Hematopoietic multipotent progenitor cell treated with erythropoietin and hydrocortisone succinate and interleukin-3 and kit ligand, for 15 days (in vitro differentiated cells): ENCODE measurements at regions not wholly inside any gene's neighbourhood (a gene's known extent, or its start where the extent isn't known, plus 50 kb on each side); places are given as distances from the start of the nearest gene placed in this dataset.

Experiments
- DNase-seq: peaks from one replicate; pipeline ENCODE4 v3.0.0-alpha.2; 2015; ENCODE audit warnings: low spot score

DNA sequence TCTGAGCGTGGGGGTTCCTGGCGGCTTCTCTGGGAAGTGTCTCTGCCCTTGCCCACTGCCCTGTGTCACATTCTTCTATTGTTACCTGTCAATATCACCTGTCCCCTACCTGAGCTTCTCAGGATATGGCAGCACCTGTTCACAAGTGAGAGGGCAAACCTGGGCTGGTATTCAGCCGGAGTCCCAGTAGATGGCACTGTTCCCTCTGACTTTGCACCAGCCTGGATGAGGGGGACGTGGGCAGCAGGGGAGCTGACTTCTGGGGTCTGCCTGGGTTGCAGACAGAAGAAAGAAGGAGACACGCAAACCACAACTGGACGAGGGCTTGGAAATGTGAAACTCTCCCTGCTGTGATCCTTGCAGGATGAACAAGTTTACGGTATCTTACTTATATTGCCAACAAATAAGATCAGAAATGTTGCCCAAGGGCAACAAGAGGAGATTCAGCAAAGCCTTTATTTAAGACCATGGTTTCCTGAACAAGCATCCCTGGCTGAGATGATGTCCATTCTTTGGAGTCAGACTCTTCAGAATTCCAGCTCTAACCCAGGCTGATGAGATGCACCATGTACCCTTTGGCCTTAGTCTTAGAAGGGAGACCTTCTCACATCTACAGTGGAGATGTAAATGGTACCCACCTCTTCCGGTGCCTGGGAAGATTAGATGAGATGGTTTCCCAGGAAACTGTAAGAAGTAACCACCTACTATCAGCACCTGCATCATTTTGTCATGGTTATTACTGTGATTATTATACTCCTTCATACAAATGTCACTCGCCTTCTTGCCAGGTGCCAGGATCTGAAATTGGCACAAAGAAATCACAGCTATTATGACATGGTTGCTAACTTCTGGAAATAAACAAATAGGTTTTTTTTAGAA, 400.0 kb upstream of the CDH4 start:
- DNase-seq: no peak

DNA sequence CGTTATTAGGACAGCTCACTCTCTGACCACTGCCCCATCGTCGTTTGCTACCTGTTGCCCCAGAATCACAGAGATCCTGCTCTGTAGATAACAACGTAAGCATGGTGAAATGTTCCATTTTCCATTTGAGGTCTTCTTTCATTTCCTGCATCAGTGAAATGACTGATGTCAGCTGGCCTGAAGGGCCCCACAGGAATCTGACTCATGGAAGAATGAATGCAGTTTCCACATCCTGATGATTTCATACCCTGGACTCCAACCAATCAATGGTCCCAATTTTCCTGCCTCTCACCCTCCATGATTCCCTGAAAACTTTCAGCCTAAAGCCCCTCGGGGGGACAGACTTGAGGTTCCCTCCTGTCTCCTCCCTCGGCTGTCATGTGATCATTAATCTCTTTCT, 394.4 kb upstream of the CDH4 start:
- DNase-seq: no peak

DNA sequence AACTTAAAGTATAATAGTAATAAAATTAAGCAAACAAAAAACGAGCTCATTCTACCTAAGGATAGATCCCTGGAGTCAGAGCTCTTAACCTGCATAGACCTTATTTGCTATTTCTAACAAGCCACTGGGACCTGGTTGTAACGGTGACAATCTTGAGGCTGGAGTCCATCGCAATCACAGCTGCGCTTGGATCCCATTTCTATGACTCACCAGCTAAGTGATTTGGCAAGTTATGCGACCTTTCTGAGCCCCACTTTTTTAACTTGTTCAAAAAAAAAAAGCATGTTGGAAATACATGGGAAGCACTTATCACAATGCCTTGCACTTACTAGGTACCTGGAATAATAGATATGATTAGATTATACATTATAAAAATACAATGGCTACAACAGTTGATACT, 389.5 kb upstream of the CDH4 start:
- DNase-seq: no peak

DNA sequence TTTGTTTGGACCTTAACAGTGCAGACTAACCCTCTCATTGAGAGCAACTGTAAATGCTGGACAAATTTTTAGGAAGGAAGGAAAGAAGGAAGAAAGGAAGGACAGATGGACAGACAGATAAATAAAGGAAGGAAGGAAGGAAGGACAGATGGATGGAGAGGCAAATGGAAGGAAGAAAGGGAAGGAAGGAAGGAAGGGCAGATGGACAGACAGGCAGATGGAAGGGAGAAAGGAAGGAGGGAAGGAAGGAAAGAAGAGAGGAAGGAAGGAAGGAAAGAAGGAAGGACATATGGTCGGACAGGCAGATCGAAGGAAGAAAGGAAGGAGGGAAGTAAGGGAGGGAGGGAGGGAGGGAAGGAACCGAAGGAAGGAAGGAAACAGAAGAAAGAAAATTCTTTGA, 388.5 kb upstream of the CDH4 start:
- no peak for DNase-seq

DNA sequence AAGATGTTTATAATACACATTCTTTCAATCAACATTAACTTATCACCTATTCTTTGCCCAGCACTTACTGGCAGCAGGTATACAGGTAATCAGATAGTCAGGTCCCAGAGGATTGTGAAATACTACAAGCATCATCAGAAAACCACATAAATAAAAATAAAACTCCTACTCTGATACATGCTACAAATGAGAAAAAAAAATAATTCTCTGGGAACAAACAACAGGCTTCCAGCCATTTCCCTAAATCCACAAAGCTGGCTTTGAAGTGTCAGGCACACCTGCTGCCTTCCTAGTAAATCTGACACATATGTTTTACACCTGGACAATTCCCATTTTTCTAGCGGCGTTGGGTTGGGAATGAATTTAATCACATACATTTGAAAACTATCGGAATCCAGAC, 384.5 kb upstream of the CDH4 start:
- no peak for DNase-seq

DNA sequence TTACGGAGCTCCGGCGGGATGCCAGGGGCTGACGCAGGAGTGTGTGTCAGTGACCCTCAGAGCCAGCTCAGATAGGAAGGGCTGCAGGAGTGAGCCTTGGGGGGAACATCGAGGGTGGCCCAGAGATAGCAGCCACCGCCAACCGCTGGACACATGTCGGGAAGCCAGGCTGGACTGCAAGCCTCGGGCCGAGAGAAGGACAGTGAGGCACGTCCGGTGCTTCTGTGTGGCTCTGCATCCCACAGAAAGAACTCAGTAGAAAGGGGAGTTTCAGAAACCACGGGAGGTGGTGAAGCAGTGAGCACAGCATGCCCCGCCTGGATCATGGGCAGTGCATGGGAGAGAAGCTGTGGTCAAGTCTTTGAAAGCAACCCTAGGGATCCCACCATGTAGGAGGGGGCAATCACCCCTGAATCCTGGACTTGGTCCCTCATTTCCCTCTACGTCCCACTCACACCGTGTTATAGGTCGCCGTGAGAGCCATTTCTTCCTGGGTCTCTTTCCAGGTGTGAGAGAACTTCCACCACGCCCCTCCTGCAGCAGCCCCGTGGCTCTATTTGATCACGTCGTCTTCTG, 383.7 kb upstream of the CDH4 start:
- no peak for DNase-seq

DNA sequence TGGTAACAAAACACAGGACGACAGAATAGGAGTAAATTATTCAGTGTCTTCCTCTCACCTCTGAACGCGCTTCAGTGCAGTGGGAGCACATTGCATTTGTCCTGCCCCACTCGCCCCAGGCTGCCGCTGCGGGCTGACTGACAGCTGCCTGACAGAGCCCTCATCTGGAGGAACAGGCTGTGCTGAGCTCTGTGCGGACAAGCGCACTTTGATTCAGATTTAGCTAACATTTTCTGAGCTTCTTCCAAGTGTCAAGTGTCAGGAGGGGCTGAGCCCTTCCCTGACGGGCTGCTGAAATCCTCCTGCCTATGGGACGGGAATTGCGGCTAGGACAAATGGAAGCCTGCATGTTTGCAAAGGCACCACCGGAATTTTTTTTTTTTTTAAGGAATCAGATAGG, 383.0 kb upstream of the CDH4 start:
- no peak for DNase-seq

DNA sequence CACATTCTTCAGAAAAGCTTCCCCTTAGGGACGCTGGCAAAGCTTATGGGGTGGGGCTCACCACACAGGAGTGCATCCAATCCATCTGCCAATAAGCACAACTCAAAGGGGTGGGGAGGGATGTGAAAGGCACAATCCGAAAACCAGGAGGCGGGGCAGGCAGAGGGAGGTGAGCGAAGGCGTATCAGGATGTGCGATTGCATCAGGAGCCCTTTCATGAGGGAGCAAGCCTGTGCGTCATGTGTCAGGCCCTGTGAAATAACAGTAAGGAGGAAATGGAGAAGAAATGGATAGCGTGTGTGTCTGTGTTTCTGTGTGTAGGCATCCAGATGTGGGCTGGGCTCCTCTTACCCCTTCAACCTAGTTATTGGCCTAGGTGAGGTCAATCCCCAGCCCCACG, 382.4 kb upstream of the CDH4 start:
- no peak for DNase-seq

DNA sequence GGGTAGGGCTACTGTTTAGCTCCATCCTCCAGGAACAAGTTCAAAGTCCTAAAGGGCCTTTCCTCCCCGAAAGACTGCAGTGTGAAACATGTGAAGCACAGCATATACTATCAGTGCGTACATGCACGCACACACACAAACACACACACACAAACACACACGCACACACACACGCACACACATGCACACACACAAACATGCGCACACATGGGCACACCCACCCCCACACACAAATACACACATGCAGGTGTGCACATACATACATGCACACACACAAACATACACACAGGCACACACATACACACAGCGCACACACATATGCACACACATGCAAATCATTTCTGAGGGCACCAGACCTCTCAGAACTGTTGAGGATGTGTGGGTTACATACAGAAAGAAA, 382.0 kb upstream of the CDH4 start:
- DNase-seq: no peak

DNA sequence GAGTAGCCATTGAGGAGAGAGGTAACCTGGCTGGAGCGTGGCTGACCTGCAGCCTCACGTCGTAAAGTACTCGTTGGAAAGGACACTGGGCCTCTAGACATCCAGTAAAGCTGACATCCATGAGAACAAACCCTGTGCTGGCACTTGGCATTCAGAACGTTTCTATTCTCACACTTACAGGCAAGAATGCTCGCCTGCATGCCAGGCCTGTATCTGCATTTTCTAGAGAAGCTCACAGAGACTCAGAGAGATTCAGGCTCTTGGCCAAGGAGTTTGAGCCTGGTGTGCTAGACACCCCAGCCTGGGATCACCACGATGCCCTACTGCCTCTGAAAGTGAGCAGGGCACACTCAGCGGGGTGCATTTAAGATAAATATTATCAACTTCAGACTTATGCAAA, 379.8 kb upstream of the CDH4 start:
- DNase-seq: no peak

DNA sequence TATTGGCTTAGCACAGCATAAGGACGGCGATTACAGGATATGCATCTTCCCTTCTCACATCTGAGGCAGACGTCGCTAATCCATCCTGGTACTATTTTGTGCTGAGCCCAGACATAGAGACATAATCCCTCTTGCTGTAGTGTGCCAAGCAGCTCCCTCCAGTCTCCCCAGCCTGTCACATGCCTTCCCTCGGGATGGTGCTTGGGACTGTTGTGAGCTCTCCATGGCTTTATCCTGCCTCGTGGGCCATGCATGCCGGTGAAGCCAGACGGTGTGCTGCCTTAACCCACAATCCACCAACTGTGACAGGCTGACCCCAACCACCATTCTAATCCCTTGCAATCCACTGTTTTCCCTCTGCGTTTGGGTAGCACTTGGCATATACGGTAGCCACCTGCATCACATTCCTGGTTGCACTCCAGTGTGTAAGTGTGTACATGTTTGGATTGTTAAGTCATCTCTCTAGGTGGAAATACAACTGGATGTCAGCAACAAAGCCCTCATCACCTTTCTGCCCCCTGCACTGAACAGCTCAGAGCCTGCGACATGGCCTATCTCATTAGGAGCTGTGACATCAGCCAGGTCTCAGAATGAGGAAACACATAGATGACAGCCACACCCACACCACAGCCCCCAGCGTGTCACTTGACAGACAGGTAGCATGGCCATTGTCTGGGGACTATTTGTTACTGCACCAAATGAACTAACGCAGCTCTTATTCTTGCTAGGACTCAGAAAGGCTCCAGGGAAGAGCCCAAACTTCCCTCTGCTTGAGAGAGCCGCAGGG, 374.8 kb upstream of the CDH4 start:
- no peak for DNase-seq

DNA sequence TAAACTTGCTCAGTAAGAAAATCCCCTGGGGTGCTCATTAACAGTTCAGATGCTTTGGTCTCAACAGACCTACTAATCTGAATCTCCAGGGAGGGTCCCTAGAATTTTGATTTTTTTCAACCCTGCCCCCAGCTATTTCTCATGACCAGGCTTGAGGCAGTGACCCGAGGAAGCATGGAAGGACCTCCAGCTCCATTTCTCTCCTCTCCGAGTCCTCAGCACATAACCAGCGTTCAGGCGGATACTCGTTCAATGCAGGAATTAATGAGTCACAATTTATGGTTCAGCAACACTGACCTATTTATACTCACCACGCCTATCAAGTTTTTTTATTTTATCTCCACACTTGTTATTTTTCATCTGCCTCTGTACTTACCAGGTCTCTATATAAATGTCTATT, 369.2 kb upstream of the CDH4 start:
- DNase-seq: no peak

DNA sequence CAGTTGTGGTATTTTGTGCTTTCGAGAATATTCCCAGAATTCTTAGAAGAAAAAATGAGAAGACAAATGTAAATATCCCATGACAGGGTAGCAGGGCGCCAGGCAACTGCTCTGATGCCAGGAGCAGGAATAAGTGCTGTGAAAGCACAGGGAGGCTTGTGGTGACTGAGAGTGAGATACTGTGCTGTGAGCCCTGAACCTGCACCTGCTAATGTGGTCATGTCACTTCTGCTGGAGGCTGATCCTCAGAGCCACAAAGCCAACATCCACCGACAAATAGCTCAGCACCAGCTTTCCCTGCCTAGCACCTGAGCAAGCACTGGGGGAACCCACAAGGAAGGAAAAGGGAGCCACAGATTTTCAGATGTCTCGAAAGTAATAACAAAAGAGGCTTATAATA, 368.6 kb upstream of the CDH4 start:
- DNase-seq: no peak

DNA sequence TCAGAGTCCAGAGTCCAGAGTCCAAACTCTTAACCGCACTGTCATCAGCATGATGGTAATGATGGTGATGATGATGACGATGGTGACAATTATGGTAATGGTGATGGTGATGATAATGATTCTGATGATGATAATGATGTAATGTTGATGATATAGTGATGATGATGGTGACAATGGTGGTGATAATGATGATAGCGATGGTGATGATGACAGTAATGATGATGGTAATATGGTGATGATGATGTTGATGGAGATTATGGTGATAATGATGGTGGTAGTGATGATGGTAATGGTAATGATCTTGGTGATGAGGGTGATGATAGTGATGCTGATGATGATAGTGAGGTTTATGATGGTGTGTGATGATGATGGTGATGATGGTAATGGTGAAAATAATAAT, 367.8 kb upstream of the CDH4 start:
- DNase-seq: no peak

DNA sequence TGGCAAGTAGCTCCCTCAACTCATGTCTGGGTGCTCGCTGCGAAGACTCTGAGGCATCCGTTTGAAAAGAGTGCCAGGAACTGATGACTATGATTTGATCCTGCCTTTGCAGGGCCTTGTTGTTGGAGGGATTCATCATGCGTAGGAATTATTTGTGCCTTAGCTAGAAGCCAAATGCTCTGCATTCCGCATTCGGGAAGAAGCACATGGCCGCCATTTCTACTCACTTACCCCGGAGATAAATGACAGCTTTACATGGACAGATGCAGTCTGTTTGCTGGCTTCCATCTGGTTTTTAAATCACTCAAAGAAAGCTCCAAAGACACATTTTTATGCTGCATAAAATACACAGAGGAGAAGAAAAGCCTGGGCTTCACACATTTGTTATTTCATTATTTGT, 363.3 kb upstream of the CDH4 start:
- no peak for DNase-seq

DNA sequence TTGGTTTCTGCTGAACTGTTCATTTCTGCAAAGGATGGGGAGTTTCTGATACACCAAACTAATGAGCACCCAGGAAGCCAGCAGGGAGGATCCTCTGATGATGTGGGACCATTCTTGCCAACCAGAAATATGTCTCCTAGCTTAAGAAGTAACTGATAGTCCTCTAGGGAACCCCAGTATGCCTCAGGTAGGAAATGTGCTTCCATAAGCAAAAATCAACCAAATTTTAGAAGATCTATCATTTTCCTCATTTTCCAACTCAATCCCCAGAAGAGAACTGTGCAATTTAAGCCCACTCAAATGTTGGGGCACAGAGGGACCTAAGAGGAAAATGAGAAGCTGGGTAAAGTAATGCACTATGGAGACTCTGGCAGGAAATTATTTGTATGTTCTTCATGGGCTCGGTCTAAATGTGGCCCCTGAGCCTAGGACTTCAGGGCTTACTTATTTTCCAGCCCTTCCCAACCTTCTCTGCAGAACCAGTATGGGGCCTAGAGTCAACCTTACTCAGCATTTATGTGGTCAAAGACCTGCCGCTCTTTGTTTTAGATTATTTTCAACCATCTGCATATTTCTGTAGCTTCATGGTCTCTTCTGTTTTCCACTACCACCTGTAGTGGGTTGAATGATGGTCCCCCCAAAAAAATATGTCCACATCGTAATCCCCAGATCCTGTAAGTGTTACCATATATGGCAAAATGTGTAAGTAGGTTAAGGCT, 359.8 kb upstream of the CDH4 start:
- DNase-seq: no peak

DNA sequence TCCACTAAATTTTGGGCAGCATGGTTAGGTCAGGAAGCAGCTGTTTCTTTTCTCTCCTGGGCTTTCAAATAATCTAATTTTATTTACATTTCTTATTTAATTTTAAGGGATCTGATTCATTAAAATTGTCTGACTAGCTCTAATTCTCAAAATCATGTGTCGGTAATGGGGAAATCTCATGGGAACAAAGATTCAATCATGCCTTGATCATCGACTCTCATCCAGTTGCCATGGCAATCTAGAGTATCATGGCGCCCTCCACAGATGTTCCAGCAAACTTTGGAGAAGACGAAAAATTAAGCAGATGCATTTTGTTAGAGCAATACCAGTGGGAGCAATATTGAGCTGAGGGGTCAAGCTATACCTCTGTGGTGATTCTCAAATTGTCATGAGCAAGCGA, 358.0 kb upstream of the CDH4 start:
- no peak for DNase-seq

DNA sequence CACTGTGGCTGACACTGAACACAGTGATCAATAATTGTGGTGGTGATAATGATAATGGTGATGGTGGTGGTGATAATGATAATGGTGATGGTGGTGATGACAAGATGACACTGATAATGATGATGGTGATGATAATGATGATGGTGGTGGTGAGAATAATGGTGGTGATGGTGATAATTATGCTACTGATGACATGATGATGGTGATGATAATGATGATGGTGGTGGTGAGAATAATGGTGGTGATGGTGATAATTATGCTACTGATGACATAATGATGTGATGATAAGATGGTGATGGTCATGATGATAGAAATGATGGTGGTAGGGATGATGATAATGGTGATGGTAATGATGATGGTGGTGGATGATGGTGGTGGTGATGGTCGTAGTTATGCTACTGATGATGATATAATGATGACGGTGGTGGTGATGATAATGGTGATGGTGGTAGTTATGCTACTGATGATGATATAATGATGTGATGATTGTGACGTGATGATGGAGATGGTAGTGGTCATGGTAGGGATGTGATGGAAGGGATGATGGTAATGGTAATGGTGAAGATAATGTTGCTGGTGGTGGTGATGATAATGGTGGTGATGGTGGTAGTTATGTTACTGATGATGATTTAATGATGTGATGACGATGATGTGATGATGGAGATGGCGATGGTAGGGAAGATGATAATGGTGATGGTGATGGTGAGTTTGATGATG, 356.5 kb upstream of the CDH4 start:
- DNase-seq: no peak

DNA sequence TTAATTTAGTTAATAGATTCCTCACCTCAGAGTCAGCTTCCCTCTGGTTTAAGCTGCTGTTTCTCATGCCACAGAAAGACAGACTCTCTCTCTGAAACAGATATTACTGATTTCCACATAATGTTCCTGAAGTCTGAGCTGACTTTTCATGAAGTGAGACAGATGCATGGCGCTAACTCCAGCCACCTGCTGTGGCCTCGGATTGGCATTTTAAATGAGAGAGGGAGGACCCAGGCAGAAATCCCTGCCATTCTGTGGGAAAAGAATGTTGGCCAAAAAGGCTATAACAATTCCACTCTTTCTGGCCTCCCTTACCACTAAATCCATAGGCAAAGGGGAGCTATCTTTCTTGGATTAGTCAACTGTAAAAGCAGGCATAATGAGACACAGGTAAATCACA, 354.1 kb upstream of the CDH4 start:
- no peak for DNase-seq

DNA sequence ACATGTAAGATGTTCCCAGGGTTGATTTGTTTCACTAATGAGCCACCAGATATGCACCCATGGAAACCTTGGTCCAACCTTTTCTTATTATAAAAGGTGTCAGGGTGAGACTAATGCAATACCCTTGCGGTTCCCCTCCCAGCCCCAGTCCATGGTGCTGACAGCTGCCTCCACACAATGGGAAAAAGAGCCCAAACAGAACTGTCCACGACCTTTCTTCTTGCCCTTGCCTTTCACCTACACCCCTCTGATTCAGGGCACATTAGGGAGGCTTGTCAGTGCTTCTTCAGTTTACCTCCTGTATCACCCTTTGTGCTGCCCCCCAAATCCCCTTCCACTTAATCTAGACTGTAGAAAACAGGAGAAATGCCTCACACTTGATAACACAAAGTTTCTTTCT, 352.7 kb upstream of the CDH4 start:
- DNase-seq: no peak

DNA sequence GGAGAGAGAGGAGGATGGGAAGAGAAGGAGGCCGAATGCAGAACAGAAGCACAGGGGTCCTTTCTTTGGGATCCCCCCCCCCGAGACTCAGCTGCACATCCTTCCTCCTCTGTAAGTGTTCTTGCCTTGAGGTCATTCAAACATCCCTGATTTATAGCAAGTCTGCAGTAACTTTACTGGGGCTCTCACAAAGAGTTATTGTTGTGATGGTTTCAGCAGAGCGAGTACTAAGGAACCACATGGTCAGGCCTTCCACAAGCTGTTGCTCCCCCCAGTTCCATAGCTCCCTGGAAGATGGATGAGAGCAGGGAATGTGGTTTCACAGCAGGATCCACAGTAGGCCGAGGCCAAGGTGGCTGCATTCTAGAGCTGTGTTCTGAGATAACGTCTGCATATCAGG, 351.4 kb upstream of the CDH4 start:
- no peak for DNase-seq

DNA sequence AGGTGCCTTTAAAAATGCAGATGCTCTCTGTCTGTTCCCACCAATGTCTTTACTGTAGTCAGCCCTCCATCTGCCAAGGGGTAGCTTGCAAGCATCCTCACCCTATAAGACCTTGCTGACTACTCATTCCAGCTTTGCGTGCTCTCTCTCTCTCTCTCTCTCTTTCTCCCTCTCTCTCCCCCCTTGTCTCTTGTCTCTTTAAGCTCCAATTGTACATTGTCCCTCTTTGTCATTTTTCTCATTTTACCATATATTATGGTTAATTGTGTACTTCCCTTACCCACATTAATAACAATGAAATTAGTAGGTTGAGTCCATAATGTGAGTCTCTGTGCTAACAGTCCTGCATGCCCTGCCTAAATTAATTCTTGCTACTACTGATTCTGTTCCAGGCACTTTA, 350.2 kb upstream of the CDH4 start:
- no peak for DNase-seq
